SK-N-SH treated with all-trans-retinoic acid at 6 μM for 48 hours (cell line): ENCODE measurements at regions not wholly inside any gene's neighbourhood (a gene's known extent, or its start where the extent isn't known, plus 50 kb on each side); places are given as distances from the start of the nearest gene placed in this dataset.
"Not testable (repeated sequence)": the region's sequence is repeated elsewhere in the genome, so short reads cannot be mapped to it uniquely, and the experiment has no call there.

Experiments
- ATAC-seq: fragments of 200-7000 bp; cut with Tn5 transposase; 3 replicates; pipeline ENCODE4 v1.9.1; 2020; ENCODE audit warnings: mild to moderate bottlenecking, moderate library complexity
- ARNTL ChIP-seq: fragments of 450-650 bp; formaldehyde crosslinking; IDR thresholded peaks from 2 replicates; pipeline ENCODE4 v1.5.0; 2020; ENCODE audit warnings: low read depth, mild to moderate bottlenecking, moderate library complexity, borderline replicate concordance
- BACH2 ChIP-seq: fragments of 250-450 bp; sonication (Bioruptor Pico); IDR thresholded peaks from 2 replicates; pipeline ENCODE4 v1.9.0; 2021; ENCODE audit warnings: mild to moderate bottlenecking, borderline replicate concordance
- CREB5 ChIP-seq: fragments of 250-450 bp; sonication (Bioruptor Pico); IDR thresholded peaks from 2 replicates; pipeline ENCODE4 v1.5.1; 2020; ENCODE audit warnings: low read depth, mild to moderate bottlenecking, moderate library complexity
- CSDC2 ChIP-seq: fragments of 250-450 bp; sonication (Bioruptor Pico); IDR thresholded peaks from 2 replicates; pipeline ENCODE4 v1.5.0; 2020; ENCODE audit warnings: mild to moderate bottlenecking, moderate library complexity
- CSRNP3 ChIP-seq: fragments of 250-450 bp; sonication (Bioruptor Pico); IDR thresholded peaks from 2 replicates; pipeline ENCODE4 v1.5.1; 2021; ENCODE audit warnings: mild to moderate bottlenecking, moderate library complexity
- ESRRG ChIP-seq: fragments of 250-450 bp; sonication (Bioruptor Pico); IDR thresholded peaks from 2 replicates; pipeline ENCODE4 v1.6.1; 2021; ENCODE audit warnings: mild to moderate bottlenecking
- GLIS3 ChIP-seq: fragments of 250-450 bp; sonication (Bioruptor Pico); IDR thresholded peaks from 2 replicates; pipeline ENCODE4 v1.5.0; 2020; ENCODE audit warnings: mild to moderate bottlenecking, moderate library complexity
- ISL1 ChIP-seq: fragments of 250-450 bp; sonication (Bioruptor Pico); IDR thresholded peaks from 2 replicates; pipeline ENCODE4 v2.1.2; 2022; ENCODE audit warnings: mild to moderate bottlenecking, moderate library complexity
- OSR1 ChIP-seq: fragments of 250-450 bp; sonication (Bioruptor Pico); IDR thresholded peaks from 2 replicates; pipeline ENCODE4 v1.8.0; 2022; ENCODE audit warnings: moderate library complexity, mild to moderate bottlenecking, inconsistent platforms
- POU6F1 ChIP-seq: fragments of 250-450 bp; sonication (Bioruptor Pico); IDR thresholded peaks from 2 replicates; pipeline ENCODE4 v1.8.0; 2021; ENCODE audit warnings: low read depth, mild to moderate bottlenecking, moderate library complexity, borderline replicate concordance
- PPARA ChIP-seq: fragments of 250-450 bp; sonication (Bioruptor Pico); IDR thresholded peaks from 2 replicates; pipeline ENCODE4 v1.5.0; 2020; ENCODE audit warnings: mild to moderate bottlenecking, borderline replicate concordance
- RARB ChIP-seq: fragments of 250-450 bp; sonication (Bioruptor Pico); IDR thresholded peaks from 2 replicates; pipeline ENCODE4 v1.8.0; 2021; ENCODE audit warnings: mild to moderate bottlenecking, moderate library complexity
- SNAI2 ChIP-seq: fragments of 250-450 bp; sonication (Bioruptor Pico); IDR thresholded peaks from 2 replicates; pipeline ENCODE4 v1.5.0; 2020; ENCODE audit warnings: mild to moderate bottlenecking, moderate library complexity
- TOX ChIP-seq: fragments of 250-450 bp; sonication (Bioruptor Pico); IDR thresholded peaks from 2 replicates; pipeline ENCODE4 v1.8.0; 2021; ENCODE audit warnings: mild to moderate bottlenecking, moderate library complexity, borderline replicate concordance
- TSHZ2 ChIP-seq: fragments of 250-450 bp; sonication (Bioruptor Pico); IDR thresholded peaks from 2 replicates; pipeline ENCODE4 v1.5.0; 2020; ENCODE audit warnings: mild to moderate bottlenecking, moderate library complexity
- ZC3H10 ChIP-seq: fragments of 250-450 bp; sonication (Bioruptor Pico); IDR thresholded peaks from 2 replicates; pipeline ENCODE4 v1.5.1; 2021; ENCODE audit warnings: mild to moderate bottlenecking, moderate library complexity
- ZFP3 ChIP-seq: fragments of 250-450 bp; sonication (Bioruptor Pico); IDR thresholded peaks from 2 replicates; pipeline ENCODE4 v1.5.0; 2020; ENCODE audit warnings: mild to moderate bottlenecking, moderate library complexity
- ZFP30 ChIP-seq: fragments of 450-650 bp; formaldehyde crosslinking; IDR thresholded peaks from 2 replicates; pipeline ENCODE4 v1.5.0; 2022; ENCODE audit warnings: mild to moderate bottlenecking, moderate library complexity
- ZNF565 ChIP-seq: fragments of 450-650 bp; formaldehyde crosslinking; conservative IDR thresholded peaks from 2 replicates; pipeline ENCODE4 v1.5.0; 2020; ENCODE audit warnings: low read depth, mild to moderate bottlenecking, moderate library complexity
- ZNF70 ChIP-seq: fragments of 450-650 bp; formaldehyde crosslinking; IDR thresholded peaks from 2 replicates; pipeline ENCODE4 v1.5.0; 2020; ENCODE audit warnings: mild to moderate bottlenecking, moderate library complexity
- ZNF8 ChIP-seq: fragments of 450-650 bp; formaldehyde crosslinking; IDR thresholded peaks from 2 replicates; pipeline ENCODE4 v1.5.0; 2020; ENCODE audit warnings: mild to moderate bottlenecking, moderate library complexity

GRCh38 chrX:30015440-30015839 lies 199.9 kb upstream of the MAGEB2 start:
- no peak for ATAC-seq
- TF ChIP-seq TSHZ2 (CRISPR knock-in tag) (no peak), ZNF70 (CRISPR knock-in tag) (no peak), PPARA (CRISPR knock-in tag) (no peak), BACH2 (CRISPR knock-in tag) (no peak), CSDC2 (CRISPR knock-in tag) (no peak), ZC3H10 (no peak), SNAI2 (CRISPR knock-in tag) (no peak), TOX (CRISPR knock-in tag) (no peak), ARNTL (no peak), ZFP3 (no peak), RARB (CRISPR knock-in tag) (no peak), POU6F1 (CRISPR knock-in tag) (no peak), CSRNP3 (CRISPR knock-in tag) (no peak), ISL1 (no peak), ZFP30 (CRISPR knock-in tag) (no peak), OSR1 (no peak), ZNF8 (no peak)

- no peak for TF ChIP-seq ZC3H10
- no peak for TF ChIP-seq ZNF70 (CRISPR knock-in tag)
- no peak for ATAC-seq
These were observed 187.7 kb upstream of the MAGEB2 start for GRCh38 chrX:30027636-30028035.

- not testable (repeated sequence) for ATAC-seq
These were observed 179.0 kb upstream of the MAGEB2 start for GRCh38 chrX:30036406-30036805.

- TF ChIP-seq ZNF565 (CRISPR knock-in tag) = no peak
- TF ChIP-seq CSRNP3 (CRISPR knock-in tag) = no peak
- TF ChIP-seq ARNTL = no peak
- no peak for TF ChIP-seq ZFP3
- no peak for TF ChIP-seq POU6F1 (CRISPR knock-in tag)
- TF ChIP-seq SNAI2 (CRISPR knock-in tag) = no peak
- no peak for TF ChIP-seq ZNF70 (CRISPR knock-in tag)
- no peak for TF ChIP-seq GLIS3
- no peak for TF ChIP-seq ZNF8
- no peak for TF ChIP-seq ISL1
- no peak for TF ChIP-seq ZFP30 (CRISPR knock-in tag)
- no peak for TF ChIP-seq ESRRG
- no peak for TF ChIP-seq BACH2 (CRISPR knock-in tag)
- TF ChIP-seq TOX (CRISPR knock-in tag) = no peak
- no peak for TF ChIP-seq CREB5
- no peak for TF ChIP-seq RARB (CRISPR knock-in tag)
These were observed 175.6 kb upstream of the MAGEB2 start for GRCh38 chrX:30039768-30040167.

More at GRCh38 chrX:30039768-30040167, 175.6 kb upstream of the MAGEB2 start:
- peak; percentile 78 for ATAC-seq
